Neural crest cell (in vitro differentiated cells): ENCODE measurements at regions not wholly inside any gene's neighbourhood (a gene's known extent, or its start where the extent isn't known, plus 50 kb on each side); places are given as distances from the start of the nearest gene placed in this dataset.

Source experiments
- DNase-seq: peaks from one replicate; pipeline ENCODE4 v3.0.0; 2021; ENCODE audit warnings: low read depth, mixed read lengths, low spot score
- H3K27ac Mint-ChIP-seq: one replicate; pipeline ENCODE4 v1.8.0; 2021; ENCODE audit warnings: mild to moderate bottlenecking, mixed read lengths; ENCODE audit not compliant: unreplicated experiment
- H3K27me3 Mint-ChIP-seq: 2 replicates; pipeline ENCODE4 v1.8.0; 2021; ENCODE audit warnings: low read depth, mild to moderate bottlenecking, mixed read lengths
- H3K36me3 Mint-ChIP-seq: 2 replicates; pipeline ENCODE4 v1.8.0; 2021; ENCODE audit warnings: low read depth, mild to moderate bottlenecking, mixed read lengths
- H3K4me1 Mint-ChIP-seq: 2 replicates; pipeline ENCODE4 v1.8.0; 2021; ENCODE audit warnings: mixed read lengths
- H3K4me3 Mint-ChIP-seq: one replicate; pipeline ENCODE4 v1.8.0; 2021; ENCODE audit warnings: mild to moderate bottlenecking, mixed read lengths
- H3K9me3 Mint-ChIP-seq: 2 replicates; pipeline ENCODE4 v1.8.0; 2021; ENCODE audit warnings: mixed read lengths
- TF ChIP-seq, protein P1 (sequence below): fragments of 200-600 bp; sonication (generic); conservative IDR thresholded peaks from 2 replicates; pipeline ENCODE4 v1.5.0; 2021; ENCODE audit warnings: antibody characterized with exemption, mild to moderate bottlenecking

DNA sequence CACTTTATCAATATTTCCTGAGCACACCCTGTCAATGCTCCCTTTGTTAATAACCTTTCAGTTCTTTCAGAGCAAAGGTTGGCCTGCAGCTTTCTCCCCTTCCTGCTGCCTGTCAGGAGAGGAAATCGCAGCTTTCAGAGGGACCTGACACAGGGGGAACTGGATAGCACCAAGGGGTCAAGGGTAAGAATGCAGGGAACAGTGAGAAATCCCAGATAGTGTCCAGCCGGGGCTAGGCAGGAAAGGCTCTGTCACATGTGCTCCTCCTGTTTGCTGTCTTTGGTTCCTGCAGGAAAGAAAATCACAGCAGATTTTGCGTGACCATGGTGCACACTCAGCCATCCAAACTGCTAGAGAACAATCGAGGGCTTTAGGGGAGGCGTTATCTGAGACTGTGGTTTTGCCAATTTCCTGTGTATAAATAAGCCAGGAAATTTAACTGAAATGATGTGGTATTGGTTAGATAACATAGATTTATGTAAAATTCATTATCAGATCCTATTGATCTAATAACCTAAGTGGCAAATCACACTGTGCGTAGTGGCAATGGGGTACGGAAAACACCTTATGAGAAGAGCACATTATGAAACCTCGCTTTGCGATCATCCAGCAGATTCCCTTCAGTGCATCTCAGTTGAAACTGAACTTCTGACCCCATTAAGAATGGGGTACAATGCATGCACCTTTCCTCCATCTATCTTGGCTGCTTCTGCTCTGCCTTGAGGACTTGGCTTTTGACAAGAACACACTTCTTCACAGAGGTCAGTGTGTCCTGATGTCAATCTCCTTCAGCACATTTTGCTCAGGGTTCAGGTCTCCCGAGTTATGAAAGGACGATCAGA lies 178.0 kb downstream of the ICOS start:
- Mint-ChIP-seq H3K4me1 (peaks cover 62% of the 10 kb centered on the region), H3K4me3 (no peak overlapping the region), H3K27ac (peak overlapping the region; percentile 22), H3K36me3 (no peaks in the 10 kb centered on the region), H3K9me3 (no peaks in the 10 kb centered on the region), H3K27me3 (no peaks in the 10 kb centered on the region)
- no peak for DNase-seq
- TF ChIP-seq, protein P1, sequence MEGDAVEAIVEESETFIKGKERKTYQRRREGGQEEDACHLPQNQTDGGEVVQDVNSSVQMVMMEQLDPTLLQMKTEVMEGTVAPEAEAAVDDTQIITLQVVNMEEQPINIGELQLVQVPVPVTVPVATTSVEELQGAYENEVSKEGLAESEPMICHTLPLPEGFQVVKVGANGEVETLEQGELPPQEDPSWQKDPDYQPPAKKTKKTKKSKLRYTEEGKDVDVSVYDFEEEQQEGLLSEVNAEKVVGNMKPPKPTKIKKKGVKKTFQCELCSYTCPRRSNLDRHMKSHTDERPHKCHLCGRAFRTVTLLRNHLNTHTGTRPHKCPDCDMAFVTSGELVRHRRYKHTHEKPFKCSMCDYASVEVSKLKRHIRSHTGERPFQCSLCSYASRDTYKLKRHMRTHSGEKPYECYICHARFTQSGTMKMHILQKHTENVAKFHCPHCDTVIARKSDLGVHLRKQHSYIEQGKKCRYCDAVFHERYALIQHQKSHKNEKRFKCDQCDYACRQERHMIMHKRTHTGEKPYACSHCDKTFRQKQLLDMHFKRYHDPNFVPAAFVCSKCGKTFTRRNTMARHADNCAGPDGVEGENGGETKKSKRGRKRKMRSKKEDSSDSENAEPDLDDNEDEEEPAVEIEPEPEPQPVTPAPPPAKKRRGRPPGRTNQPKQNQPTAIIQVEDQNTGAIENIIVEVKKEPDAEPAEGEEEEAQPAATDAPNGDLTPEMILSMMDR = no peak

DNA sequence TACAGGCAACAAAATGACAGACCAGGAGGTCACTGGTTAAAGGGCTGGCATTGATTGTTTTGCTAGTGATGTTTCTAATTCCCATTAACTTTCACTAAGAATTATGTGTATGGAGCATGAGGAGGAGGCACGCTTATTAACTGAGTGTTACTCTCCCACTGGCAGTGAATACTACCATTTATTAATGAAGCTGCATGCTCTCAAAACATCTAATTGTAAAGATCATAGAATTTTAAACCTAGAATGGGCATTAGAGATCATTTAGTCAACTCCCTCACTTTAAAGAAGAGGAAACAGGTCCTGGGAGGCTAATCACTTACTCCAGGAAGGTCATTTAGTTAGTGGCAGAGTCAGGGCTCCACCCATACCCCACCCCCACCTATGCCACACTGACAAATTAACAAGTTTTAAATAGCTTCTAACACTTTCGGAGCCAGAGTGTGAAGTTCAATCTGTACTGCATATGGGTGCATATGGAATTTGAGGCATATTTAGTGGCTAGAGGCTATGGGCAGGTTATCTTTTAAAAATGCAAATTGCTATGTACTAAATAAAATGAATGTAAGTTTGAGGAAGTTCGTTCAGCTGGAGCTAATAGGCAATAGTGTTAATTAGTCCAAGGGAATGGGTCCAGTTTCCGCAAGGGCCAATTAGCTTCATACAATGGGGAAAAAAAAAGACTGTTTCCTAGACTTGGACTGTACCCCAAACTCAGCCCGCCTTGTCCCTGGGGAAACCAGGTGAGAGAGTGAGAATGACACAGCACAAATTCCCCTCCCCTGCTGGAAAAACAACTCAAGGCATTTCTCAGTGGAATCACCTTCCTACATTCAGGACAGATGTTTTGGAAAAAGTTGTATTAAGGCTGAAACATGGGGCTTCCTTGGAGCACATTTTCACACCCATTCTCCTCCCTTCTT lies 178.8 kb downstream of the ICOS start:
- no peaks in the 10 kb centered on the region for H3K9me3 Mint-ChIP-seq
- no peaks in the 10 kb centered on the region for H3K36me3 Mint-ChIP-seq
- H3K4me3 Mint-ChIP-seq = no peak overlapping the region
- peaks cover 53% of the 10 kb centered on the region for H3K4me1 Mint-ChIP-seq
- TF ChIP-seq, protein P1 = no peak
- H3K27me3 Mint-ChIP-seq = no peaks in the 10 kb centered on the region
- no peak for DNase-seq
- H3K27ac Mint-ChIP-seq = no peak overlapping the region

DNA sequence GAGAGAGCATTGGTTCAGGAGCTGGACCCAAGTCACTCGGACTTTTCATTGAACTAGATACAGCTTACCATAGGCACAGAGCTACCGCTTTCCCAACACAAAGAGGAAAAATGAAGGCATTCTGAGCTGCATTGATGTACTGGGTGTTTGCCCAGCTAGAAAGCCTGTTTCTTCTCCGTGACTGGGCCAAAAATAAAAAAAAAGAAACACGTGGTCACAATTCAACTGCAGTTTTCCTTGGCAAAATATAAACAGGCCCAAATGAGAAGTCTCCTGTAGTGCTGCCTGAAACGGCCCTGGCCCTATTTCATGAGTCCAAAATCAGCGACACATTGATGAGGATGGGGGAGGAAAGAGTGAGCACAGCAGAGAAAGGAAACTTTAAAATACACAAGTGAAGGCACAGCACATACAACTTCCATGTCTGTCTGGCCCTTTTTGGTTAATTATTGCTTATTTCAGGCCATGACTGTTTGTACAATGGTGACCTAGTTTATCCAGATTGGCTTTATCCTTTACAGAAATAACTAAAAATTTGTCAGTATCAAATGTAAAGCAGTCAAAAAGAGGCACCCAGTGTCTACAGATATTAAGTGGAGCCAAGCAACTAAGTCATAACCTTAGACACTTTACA lies 179.7 kb downstream of the ICOS start:
- Mint-ChIP-seq H3K27me3 (no peaks in the 10 kb centered on the region), H3K9me3 (no peaks in the 10 kb centered on the region), H3K4me1 (peaks cover 44% of the 10 kb centered on the region), H3K4me3 (no peak overlapping the region), H3K36me3 (no peaks in the 10 kb centered on the region), H3K27ac (no peak overlapping the region)
- no peak for DNase-seq
- TF ChIP-seq, protein P1 = no peak

DNA sequence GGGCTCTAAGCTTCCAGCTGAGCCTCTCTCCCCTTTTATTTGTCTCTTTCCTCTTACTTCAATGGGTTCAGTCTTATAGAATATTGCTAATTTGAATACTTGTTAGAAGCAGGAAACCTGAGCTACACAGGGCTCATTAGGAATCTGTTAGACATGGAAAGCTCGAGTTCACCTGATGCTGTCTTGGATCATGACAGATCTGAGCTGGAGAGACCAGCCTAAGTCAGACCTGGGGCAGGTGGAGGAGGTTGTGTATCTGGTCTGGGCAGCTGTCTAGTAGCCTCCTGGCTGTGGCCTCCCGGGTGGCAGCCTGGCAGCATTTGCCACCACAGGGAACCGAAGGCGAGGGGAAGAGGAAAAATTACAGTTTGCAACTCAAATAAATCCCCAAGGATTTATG lies 185.9 kb downstream of the ICOS start:
- peaks cover 2% of the 10 kb centered on the region for H3K9me3 Mint-ChIP-seq
- no peak overlapping the region for H3K4me3 Mint-ChIP-seq
- H3K27ac Mint-ChIP-seq = no peak overlapping the region
- no peaks in the 10 kb centered on the region for H3K27me3 Mint-ChIP-seq
- no peaks in the 10 kb centered on the region for H3K4me1 Mint-ChIP-seq
- no peaks in the 10 kb centered on the region for H3K36me3 Mint-ChIP-seq
- TF ChIP-seq, protein P1 = no peak
- no peak for DNase-seq

DNA sequence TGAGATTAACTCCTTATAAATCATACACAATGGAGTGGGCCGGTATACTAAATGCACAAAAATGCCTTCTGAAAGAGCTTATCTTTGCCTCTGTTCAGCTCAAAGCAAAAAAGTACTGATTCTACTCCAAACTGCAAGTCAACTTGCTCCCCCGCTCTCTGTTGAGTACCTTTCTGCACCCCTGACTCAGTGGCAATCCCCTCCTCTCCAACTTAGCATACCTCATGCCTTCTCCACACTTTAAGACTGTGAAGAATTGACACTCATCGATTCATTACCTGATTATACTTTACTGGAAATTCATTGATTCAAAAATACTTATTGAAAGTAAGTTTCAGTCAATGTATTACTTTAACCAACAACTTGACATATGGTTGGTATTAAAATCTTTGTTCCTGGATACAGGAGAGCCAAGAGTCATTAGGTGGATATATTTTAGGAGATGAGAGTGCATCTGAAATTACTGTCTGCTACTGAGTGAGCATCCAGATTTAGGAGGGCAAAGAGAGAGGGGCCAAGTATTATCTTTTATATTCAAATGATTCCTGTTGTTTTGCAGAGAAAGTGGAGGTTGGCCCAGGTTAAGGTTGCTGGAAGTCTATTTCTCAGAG lies 187.7 kb downstream of the ICOS start:
- Mint-ChIP-seq H3K27me3 (no peaks in the 10 kb centered on the region), H3K27ac (no peak overlapping the region), H3K9me3 (peaks cover 2% of the 10 kb centered on the region), H3K4me1 (no peaks in the 10 kb centered on the region), H3K4me3 (no peak overlapping the region), H3K36me3 (no peaks in the 10 kb centered on the region)
- TF ChIP-seq, protein P1 = no peak
- no peak for DNase-seq
